Lower leg skin (tissue), 4 donors: ENCODE measurements at regions not wholly inside any gene's neighbourhood (a gene's known extent, or its start where the extent isn't known, plus 50 kb on each side); places are given as distances from the start of the nearest gene placed in this dataset.

Experiments used
- DNase-seq, 2 donors: peaks; one replicate each; pipeline ENCODE4 v3.0.0-alpha.2; 2019; ENCODE audit warnings: low spot score in 2 of 2
- H3K4me3 ChIP-seq: fragments of 200-600 bp; sonication (generic); 2 replicates; pipeline ENCODE4 v1.5.1; 2017; ENCODE audit warnings: mild to moderate bottlenecking, low read depth; ENCODE audit not compliant: poor library complexity, severe bottlenecking
- POLR2A ChIP-seq, 2 donors: fragments of 450-650 bp; IDR thresholded peaks; one replicate each; pipeline ENCODE4 v1.6.1; 2016 to 2017; ENCODE audit warnings: antibody characterized with exemption in 2 of 2, mild to moderate bottlenecking in 1 of 2, moderate library complexity in 1 of 2
- WGBS, 2 donors: methylation state at CpG; one replicate each; pipeline ENCODE4 v1.1.5; 2018; 5-methylcytosine and 5-hydroxymethylcytosine counted together
- intact Hi-C: fragments of 100-400 bp; cut with DNase I; formaldehyde crosslinking; loops from one replicate; pipeline ENCODE4 v1.15.0; 2023; ENCODE audit warnings: low total_unique reads
- TF ChIP-seq, protein P1 (sequence below), 3 donors: fragments of 450-650 bp; IDR thresholded peaks; one replicate each; pipeline ENCODE4 v1.5.1; 2016; ENCODE audit warnings: antibody characterized with exemption in 3 of 3, mild to moderate bottlenecking in 3 of 3, moderate library complexity in 2 of 3

- no peak overlapping the region for H3K4me3 ChIP-seq
- TF ChIP-seq, protein P1, sequence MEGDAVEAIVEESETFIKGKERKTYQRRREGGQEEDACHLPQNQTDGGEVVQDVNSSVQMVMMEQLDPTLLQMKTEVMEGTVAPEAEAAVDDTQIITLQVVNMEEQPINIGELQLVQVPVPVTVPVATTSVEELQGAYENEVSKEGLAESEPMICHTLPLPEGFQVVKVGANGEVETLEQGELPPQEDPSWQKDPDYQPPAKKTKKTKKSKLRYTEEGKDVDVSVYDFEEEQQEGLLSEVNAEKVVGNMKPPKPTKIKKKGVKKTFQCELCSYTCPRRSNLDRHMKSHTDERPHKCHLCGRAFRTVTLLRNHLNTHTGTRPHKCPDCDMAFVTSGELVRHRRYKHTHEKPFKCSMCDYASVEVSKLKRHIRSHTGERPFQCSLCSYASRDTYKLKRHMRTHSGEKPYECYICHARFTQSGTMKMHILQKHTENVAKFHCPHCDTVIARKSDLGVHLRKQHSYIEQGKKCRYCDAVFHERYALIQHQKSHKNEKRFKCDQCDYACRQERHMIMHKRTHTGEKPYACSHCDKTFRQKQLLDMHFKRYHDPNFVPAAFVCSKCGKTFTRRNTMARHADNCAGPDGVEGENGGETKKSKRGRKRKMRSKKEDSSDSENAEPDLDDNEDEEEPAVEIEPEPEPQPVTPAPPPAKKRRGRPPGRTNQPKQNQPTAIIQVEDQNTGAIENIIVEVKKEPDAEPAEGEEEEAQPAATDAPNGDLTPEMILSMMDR (IDR thresholded peaks at IDR 0.05) = no peak
- TF ChIP-seq POLR2A (IDR thresholded peaks at IDR 0.05) = no peak
- intact Hi-C loops = no loop called here
- 92 to 95% methylated on average over 4 of the region's 4 CpGs for WGBS, 2 donors
- no peak for DNase-seq
These were observed 192.2 kb upstream of the SGK1 start for GRCh38 chr6:134510142-134510541.

DNA sequence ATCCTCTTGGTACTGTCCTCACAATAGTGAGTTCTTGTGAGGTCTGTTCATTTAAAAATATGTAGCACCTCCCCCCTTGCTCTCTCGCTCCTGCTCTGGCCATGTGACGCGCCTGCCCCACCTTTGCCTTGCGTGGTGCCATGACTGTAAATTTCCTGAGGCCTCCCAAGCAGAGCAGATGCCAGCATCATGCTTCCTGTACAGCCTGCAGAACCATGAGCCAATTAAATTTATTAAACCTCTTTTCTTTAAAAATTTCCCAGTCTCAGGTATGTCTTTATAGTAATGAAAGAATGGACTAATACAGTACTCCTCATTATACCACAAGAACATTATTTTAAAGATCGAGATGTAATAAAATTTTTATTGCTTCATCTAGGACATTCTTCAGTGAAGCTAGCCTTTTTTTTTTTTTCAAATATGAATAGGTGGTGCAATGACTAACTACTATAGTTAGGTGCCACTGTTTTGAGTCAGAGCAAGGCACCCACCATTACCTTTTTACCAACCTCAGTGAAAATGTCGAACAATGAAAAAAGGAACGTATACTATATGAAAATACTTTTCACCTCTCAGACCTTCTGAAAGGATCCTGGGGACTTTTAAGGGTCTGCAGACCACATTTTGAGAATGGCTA is 191.1 kb upstream of the SGK1 start:
- no peak overlapping the region for H3K4me3 ChIP-seq
- intact Hi-C loops = no loop called here
- 73 to 75% methylated on average over 7 of the region's 7 CpGs for WGBS, 2 donors
- DNase-seq = no peak
- TF ChIP-seq, protein P1 (IDR thresholded peaks at IDR 0.05) = no peak
- no peak for TF ChIP-seq POLR2A (IDR thresholded peaks at IDR 0.05)

GRCh38 chr6:134506162-134506561 is 188.2 kb upstream of the SGK1 start:
- TF ChIP-seq POLR2A (IDR thresholded peaks at IDR 0.05) = no peak
- TF ChIP-seq, protein P1 (IDR thresholded peaks at IDR 0.05) = no peak
- DNase-seq = no peak
- H3K4me3 ChIP-seq = no peak overlapping the region
- 91 to 96% methylated on average over 4 of the region's 4 CpGs for WGBS, 2 donors
- intact Hi-C loops = no loop called here

DNA sequence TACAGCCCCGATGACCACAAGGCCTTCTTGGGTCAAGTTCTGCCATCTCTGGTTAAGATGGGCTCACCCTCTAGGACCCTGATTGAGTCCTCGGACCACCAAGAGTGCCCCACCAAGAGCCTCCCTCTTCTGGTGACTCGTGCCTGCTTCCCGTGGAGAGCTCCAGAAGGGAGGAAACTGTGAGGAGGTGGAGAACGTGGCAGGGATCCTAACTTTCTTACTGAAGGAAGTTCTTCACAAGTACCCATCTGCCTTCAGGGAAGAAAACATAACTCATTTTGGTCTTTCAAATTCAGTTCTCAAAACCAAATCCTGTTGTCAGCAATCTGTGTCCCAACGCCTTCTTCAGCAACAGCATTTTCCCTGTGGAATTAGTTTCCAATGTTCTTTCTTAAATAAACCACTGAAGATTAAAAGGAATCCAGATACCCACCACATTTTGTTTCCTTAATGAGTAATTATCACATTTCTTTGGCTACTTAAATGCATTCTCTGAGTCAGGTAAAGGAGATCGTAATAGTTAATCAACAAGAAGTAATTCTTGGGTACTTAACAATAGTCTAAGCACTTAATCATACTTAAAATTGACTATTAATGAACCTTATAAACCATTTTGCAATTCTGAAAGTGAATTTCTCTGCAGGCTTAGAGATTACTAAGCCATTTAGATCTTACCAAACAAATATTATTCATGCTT is 185.8 kb upstream of the SGK1 start:
- intact Hi-C loops = no loop called here
- TF ChIP-seq, protein P1 (IDR thresholded peaks at IDR 0.05) = no peak
- no peak for TF ChIP-seq POLR2A (IDR thresholded peaks at IDR 0.05)
- DNase-seq = no peak
- no peak overlapping the region for H3K4me3 ChIP-seq
- WGBS, 2 donors = 26 to 28% methylated on average over 7 of the region's 7 CpGs

DNA sequence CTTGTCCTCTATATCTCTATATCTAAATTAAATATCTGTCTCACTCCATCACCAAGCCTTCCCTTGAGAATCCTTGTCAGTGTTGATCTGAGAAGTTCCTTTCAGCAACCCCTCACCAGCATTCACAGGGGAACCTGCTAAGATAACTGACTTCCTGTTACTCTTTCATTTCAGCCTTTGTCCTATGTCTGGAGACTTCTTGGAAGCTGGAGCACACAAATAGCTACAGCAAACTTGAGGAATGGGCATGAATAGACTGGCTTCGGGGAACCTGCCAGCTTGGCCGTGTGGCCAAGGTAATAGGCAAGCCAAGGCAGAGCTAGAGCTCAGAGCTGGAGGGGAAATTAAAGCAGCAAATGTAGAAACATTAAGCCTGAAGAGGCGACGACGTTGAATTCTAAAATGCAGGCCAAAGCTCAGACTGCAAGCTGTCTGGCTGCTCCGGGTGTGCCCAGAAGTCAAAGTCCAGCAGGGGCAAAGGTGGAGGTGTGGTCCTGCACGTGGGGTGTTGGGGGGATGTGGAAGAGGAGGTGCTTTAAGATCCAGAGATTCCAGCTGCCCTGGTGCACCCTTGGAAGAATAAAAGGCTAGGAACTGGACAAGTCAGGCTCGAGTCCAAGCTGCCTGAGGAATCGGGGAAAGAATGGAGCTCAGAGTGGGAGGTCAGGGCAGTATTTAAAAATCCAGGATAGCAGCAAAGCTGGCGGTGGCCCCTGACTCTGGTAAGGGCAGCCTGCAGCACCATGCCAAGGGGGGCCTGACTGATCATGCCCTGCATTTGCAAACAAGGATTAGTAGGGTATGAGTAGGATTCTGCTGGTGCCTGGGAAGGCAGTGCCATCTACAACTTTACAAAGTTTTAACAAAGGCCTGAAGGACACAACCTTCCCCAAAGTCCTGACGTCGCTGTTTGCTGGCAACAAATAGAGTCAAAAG is 185.0 kb upstream of the SGK1 start:
- H3K4me3 ChIP-seq = no peak overlapping the region
- WGBS, 2 donors = 45 to 62% methylated on average over 12 of the region's 12 CpGs
- TF ChIP-seq, protein P1 (IDR thresholded peaks at IDR 0.05) = no peak
- no peak for TF ChIP-seq POLR2A (IDR thresholded peaks at IDR 0.05)
- no peak for DNase-seq
- intact Hi-C loops = no loop called here
